HG03280 (cell line): ENCODE measurements at regions not wholly inside any gene's neighbourhood (a gene's known extent, or its start where the extent isn't known, plus 50 kb on each side); places are given as distances from the start of the nearest gene placed in this dataset.
"Not testable (repeated sequence)": the region's sequence is repeated elsewhere in the genome, so short reads cannot be mapped to it uniquely, and the experiment has no call there.

Source experiments
- ATAC-seq: cut with Tn5 transposase; IDR thresholded peaks from one replicate; pipeline ENCODE4 v1.9.1; 2021; ENCODE audit warnings: mild to moderate bottlenecking, moderate library complexity; ENCODE audit not compliant: unreplicated experiment

DNA sequence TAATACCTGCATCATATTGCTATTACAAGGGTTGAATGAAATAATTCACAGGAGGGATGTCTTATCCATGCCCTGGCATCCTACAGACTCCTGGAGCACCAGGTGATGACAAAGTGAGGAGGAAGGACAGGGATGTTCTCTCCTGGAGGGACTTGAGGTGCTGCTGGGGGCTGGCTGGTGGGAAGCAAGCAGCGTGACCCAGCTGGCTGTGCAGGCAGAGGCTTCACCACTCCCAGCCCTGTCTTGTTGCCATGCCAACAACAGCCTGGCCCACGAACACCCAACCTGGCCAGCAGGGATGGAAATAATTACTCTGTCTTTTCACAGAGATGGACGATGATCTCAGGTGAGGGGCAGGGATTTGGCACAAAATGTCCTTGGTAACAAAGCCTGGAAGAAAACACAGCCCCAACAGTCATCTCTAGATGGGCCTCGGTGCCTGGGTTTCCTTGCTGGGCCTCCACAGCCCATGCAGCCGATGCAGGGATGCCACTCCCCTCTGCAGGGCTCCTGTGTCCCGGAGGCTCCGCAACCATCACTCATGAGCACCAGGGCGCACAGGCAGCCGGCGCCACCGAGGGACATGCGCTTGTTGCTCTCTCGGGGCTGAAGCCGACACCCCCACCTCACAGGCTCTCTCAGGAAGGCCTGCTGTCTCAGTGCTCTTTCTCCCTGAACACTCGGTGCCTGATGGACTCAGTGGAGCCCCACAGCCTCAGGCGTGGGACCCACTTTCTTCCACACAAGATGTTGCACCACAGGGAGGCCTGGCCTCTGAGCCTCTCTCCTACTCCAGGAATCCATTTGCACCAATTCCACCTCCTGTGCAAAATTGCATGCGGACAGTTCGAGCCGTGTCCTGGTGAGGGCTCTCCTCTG is 205.9 kb downstream of the LAT start:
- ATAC-seq, result not testable (repeated sequence)

DNA sequence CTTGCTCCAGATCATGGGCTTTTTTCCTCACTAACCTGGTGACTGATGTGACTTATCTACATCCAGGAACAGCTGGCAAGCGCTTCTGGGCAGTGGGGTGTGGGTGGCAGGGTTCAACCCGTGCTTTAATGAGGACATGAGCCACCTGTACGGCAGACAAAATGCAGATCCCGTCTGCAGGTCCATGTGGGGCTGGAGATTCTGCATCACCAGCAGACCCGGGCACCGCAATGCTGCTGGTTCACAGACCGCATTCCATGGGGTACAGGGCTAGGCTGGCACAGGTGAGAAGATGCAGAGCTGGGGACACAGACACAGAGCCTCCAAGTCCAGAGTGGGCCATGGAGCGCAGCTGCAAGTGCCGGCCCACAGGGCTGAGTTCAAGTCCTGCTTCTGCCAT is 204.0 kb downstream of the LAT start:
- ATAC-seq, result not testable (repeated sequence)

DNA sequence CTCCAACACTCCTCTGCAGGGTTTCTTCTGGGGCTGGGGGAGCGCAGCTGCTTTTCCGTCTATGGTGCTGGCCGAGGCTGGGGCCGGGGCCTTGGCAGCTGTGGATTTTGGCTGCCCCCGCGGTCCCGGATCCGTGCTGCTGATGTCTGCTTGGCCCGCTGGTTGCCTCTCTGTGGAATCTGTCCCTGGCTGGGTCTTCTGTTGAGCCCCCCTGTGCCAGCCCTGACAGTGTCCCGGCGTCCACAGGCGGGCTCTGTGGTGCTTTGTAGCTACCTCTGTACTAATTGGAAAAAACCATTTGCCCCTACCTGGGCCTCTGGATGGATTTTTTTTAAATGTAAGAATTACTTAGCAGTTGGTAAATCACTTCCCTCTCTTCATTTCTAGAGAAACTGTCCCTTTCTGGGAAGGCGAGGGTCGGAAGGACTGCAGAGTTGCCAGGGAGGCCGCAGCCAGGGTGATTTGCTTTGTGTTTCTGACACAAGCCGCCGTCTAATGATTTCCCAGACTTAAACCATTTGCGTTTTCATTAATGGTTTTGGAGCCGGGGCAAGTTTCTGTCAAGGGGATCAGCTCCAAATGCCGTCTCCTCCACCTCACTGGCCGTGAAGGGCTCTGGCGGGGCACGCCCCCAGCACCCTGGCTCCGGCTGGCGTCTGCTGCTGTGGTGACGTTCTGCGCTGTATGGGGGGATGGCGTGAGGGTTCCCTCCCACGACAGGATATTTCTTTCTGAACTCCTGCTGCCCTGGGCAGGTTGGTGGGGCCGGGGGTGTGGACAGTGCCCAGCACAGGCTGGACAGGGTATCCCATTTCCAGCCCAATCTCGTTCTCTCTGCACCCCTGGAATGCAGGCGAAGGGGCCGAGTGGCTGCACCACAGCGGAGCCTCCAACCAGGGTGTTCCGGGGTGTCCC is 201.7 kb downstream of the LAT start:
- ATAC-seq, result not testable (repeated sequence)

GRCh38 chr16:29185872-29186271 is 201.0 kb downstream of the LAT start:
- ATAC-seq, result not testable (repeated sequence)

DNA sequence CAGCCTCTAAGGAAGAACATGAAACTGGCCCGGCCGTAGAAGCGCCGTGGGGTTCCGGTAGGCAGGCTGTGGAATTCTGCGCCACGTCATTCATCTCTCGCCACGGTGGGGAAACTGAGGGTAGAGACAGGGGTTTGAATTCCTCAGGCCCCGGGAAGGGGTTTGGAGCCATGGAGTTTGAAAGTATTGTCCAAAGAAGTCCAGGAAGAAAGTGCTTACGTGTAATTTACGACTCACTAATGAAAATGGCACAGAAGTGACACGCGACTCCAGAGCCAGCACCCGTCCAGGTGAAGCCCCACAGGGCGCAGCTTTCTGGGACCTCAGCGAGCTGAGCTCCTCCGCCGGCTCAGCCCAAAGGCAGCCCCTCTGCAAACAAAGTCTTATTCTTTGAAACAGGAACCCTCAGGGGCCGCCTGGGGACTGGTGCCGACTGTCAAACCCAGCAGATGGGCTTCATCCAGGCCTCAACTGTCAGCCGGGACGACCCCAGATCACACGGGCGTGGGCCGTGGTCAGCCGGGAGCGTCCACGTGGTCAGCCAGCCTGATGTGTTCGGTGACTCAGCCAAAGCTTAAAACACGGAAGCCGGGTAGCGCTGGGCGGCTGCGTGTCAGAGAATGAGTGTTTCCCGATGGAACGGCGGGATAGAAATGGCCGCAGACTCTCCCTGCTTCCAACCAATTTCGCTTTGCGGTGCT is 200.0 kb downstream of the LAT start:
- ATAC-seq, result not testable (repeated sequence)

GRCh38 chr16:29182940-29183868 is 198.4 kb downstream of the LAT start:
- not testable (repeated sequence) for ATAC-seq

DNA sequence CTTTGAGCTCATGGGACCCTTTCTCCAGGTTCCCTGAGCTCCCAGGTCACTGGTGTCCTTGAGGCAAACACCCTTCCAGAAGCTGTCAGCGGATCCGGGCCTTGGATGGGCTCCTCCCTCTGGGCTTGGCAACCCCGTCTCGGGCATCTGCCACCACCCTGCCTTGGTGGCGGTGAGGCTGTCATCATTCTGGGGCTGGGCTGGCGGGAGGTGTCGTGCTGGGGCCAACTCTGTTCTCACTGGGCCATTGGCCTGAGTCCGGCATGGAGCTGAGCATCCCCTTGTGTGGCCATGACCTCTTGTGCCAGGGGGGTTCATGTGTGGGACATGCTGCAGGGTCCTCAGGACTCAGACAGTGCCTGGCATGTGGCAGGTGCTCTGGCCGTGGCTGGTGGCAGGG is 197.6 kb downstream of the LAT start:
- ATAC-seq, result no peak

- not testable (repeated sequence) for ATAC-seq
These were observed 197.1 kb downstream of the LAT start for GRCh38 chr16:29181921-29182411.

- not testable (repeated sequence) for ATAC-seq
These were observed 196.5 kb downstream of the LAT start for GRCh38 chr16:29181254-29181780.

- ATAC-seq, result not testable (repeated sequence)
These were observed 195.4 kb downstream of the LAT start for GRCh38 chr16:29180206-29180600.

DNA sequence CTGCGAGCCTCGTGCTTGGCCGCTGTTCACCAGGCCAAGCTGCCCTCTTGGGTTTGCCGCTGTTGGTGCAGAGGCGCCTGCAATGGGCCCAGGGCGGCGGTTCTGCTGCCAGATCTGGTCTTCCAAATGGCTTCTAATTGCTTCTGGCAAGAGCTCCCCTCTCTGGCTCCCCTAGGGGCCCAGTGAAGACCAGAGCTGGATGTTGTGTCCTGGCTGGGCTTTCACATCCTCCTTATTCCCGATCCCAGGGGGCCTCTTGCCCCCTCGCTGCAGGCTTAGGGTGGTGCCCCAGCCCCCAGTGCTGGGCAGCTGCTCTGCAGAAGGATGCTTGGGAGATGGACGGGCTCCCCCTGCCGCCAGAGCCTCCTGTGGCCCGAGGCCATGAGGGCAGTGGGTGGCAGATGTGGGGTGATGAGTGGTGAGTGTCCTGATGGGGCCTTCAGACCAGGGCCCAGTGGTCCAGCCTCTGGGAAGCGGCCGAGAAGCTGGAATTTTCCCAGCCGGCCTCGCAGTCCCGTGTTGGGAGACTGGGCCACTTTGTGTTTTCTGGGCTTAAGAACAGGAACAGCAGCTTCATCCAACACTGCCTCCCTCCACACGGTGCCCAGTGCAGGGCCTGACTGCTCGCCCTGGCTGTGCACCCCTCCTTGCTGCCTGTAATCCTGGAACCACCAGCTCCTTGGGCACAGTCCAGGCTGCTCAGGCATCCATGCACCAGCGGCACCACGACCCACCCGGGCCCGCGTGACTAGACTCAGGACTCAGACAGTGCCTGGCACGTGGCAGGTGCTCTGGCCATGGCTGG is 194.8 kb downstream of the LAT start:
- ATAC-seq, result not testable (repeated sequence)

GRCh38 chr16:29177888-29178726 is 193.3 kb downstream of the LAT start:
- ATAC-seq, result not testable (repeated sequence)

DNA sequence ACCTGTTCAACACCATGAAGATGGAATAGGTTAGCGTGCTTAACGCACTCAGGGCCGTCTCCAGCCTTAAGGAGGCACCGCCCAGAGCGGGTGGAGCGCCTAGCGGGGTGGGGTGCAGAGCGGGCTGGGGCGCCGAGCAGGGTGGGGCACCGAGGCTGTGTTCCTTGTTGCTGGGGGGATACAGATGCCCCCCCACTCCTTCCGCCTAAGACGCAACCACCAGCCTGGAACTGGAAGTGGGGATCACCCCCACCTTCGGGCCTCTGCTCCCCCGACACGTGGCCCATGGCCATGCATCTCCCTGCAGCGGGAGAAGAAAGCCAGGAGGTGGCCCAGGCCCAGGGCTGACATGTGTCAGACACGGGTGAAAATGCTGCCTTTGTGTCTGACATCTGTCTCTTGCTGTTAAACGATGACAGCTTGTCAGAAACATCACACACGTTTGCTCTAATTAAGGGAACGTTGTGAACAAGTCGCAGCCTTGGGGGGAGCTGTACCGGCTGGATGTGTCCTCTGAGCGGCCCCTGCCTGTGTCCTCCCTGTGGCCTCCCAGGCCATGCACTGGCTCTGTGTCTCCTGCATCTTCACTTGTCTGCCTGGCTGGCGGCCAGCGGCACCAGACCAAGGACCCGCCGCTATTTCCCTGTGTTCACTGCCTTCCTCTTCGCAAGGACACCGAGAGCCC is 192.5 kb downstream of the LAT start:
- ATAC-seq, result not testable (repeated sequence)

DNA sequence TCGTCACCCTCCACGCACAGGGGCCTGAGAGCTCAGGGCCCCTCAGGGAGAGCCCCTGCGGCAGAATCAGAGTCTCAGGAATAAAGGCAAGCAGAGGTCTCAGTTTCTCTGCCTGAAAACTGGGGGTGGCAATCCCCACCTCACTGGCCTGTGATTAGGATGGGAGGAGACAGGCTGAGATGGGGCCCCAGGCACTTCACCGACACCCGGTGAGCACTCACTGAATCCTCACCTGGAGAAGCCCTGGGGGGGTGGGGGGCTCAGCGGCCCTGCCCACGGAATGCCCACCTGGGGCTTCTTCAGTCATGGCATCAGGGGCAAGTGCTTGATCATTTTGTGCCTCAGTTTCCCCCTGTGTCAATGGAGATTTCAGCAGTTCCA is 192.0 kb downstream of the LAT start:
- ATAC-seq, result not testable (repeated sequence)

DNA sequence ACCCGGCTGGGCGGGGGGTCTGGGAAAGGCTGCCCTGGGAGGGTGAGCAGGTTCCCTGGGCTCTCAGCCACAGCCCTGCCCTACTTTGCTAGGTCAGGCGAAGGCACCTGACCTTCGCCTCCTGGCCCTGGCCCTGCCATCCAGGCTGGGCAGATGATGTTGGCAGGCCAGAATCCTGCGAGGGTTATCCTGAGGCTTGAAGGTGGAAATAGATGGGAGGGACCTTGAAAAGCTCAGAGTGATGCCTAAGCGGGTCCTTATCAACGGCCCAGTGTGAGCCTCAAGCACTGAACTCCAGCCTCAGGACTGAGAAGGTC is 191.3 kb downstream of the LAT start:
- ATAC-seq, result not testable (repeated sequence)

GRCh38 chr16:29175411-29176153 is 190.7 kb downstream of the LAT start:
- not testable (repeated sequence) for ATAC-seq
